Endothelial cell of umbilical vein (primary cell): ENCODE measurements at regions not wholly inside any gene's neighbourhood (a gene's known extent, or its start where the extent isn't known, plus 50 kb on each side); places are given as distances from the start of the nearest gene placed in this dataset.

Experiments used
- BruUV-seq: library from RNA; stranded (reverse); fragments of 400-500 nt; replicated peaks from 2 replicates; lab custom pipeline; 2021; lab: Mats Ljungman, UMichigan
- CTCF ChIA-PET: fragments of 300-600, 350-600 bp; sonication (Branson Sonifier 250); formaldehyde crosslinking; loops from one replicate; lab custom pipeline; 2021; ENCODE audit warnings: antibody characterized with exemption, inconsistent platforms; lab: Charles Lee
- POLR2A ChIA-PET: fragments of 300-600, 350-600 bp; sonication (Branson Sonifier 250); formaldehyde crosslinking; loops from one replicate; lab custom pipeline; 2021; ENCODE audit warnings: antibody characterized with exemption, inconsistent platforms; lab: Charles Lee
- DNase-seq: peaks from one replicate; pipeline ENCODE4 v3.0.0-alpha.2; 2011; ENCODE audit warnings: low read depth, low spot score
- FAIRE-seq: peaks from 2 replicates; lab custom pipeline; 2011; peaks lifted over from hg19 to GRCh38; lab: Jason Lieb, UNC
- H2AFZ ChIP-seq: 2 replicates; pipeline ENCODE4 v1.6.0; 2012; ENCODE audit warnings: low read depth, low read length, control low read depth, inconsistent platforms
- H3K27ac ChIP-seq: 2 replicates; pipeline ENCODE4 v1.5.1; 2011; ENCODE audit warnings: low read depth, mild to moderate bottlenecking, control low read depth, low read length, moderate library complexity; ENCODE audit not compliant: insufficient read depth
- H3K27me3 ChIP-seq, 2 experiments: 2 replicates each; pipeline versions ENCODE4 v1.6.0 to v1.6.1; 2011; ENCODE audit warnings: low read length in 2 of 2, mixed read lengths in 1 of 2; ENCODE audit not compliant: control insufficient read depth in 2 of 2, insufficient read depth in 2 of 2
- H3K36me3 ChIP-seq, 2 experiments: 2 replicates in 1 of 2; 3 replicates in 1 of 2; pipeline ENCODE4 v1.5.1; 2011; ENCODE audit warnings: low read length in 2 of 2, mild to moderate bottlenecking in 1 of 2, moderate library complexity in 1 of 2; ENCODE audit not compliant: control insufficient read depth in 2 of 2, insufficient read depth in 2 of 2; ENCODE audit errors: extremely low read depth in 1 of 2
- H3K4me1 ChIP-seq: 3 replicates; pipeline ENCODE4 v1.5.1; 2011; ENCODE audit warnings: mild to moderate bottlenecking, low read length; ENCODE audit not compliant: control insufficient read depth, insufficient read depth; ENCODE audit errors: extremely low read depth
- H3K4me2 ChIP-seq: 2 replicates; pipeline ENCODE4 v1.6.1; 2011; ENCODE audit warnings: low read length, control low read depth, mixed read lengths; ENCODE audit not compliant: insufficient read depth
- H3K4me3 ChIP-seq, 3 experiments: fragments of 200-600 bp in 1 of 3; sonication (generic), shearing (Covaris generic) in 1 of 3; replicated peaks in 1 of 3; 2 replicates each; pipeline ENCODE4 v1.5.1; 2011 to 2016; ENCODE audit warnings: control low read depth in 3 of 3, low read length in 3 of 3, mild to moderate bottlenecking in 2 of 3, inconsistent platforms in 1 of 3, low read depth in 1 of 3, moderate library complexity in 1 of 3; ENCODE audit not compliant: insufficient read depth in 1 of 3
- H3K79me2 ChIP-seq: 2 replicates; pipeline ENCODE4 v1.6.0; 2012; ENCODE audit warnings: low read length, inconsistent platforms; ENCODE audit not compliant: control insufficient read depth, insufficient read depth
- H3K9ac ChIP-seq: replicated peaks from 2 replicates; pipeline ENCODE3; 2011; ENCODE audit warnings: low read length, control low read depth; ENCODE audit not compliant: insufficient read depth; ENCODE audit errors: extremely low read depth
- H3K9me1 ChIP-seq: replicated peaks from 3 replicates; pipeline ENCODE4 v1.6.0; 2011; ENCODE audit warnings: mild to moderate bottlenecking, low read length; ENCODE audit not compliant: control insufficient read depth, insufficient read depth; ENCODE audit errors: extremely low read depth
- H3K9me3 ChIP-seq: replicated peaks from 2 replicates; pipeline ENCODE4 v1.5.1; 2012; ENCODE audit warnings: low read length, inconsistent platforms; ENCODE audit not compliant: control insufficient read depth, insufficient read depth
- H4K20me1 ChIP-seq: replicated peaks from 2 replicates; pipeline ENCODE3; 2011; ENCODE audit warnings: mild to moderate bottlenecking, low read length; ENCODE audit not compliant: control insufficient read depth, insufficient read depth; ENCODE audit errors: extremely low read depth
- CTCF ChIP-seq, 2 donors: IDR thresholded peaks; 1 replicate in 1 of 2; 2 replicates in 1 of 2; pipeline ENCODE4 v1.5.1; 2011; ENCODE audit warnings: low read length in 2 of 2, mild to moderate bottlenecking in 2 of 2, moderate library complexity in 2 of 2, control low read depth in 1 of 2, inconsistent platforms in 1 of 2, low read depth in 1 of 2; ENCODE audit not compliant: insufficient read depth in 1 of 2; ENCODE audit errors: extremely low read depth in 1 of 2
- EZH2 ChIP-seq: IDR thresholded peaks from 2 replicates; pipeline ENCODE4 v1.6.1; 2012; ENCODE audit warnings: borderline replicate concordance, low read depth, mild to moderate bottlenecking, moderate library complexity, low read length, inconsistent platforms; ENCODE audit not compliant: severe bottlenecking
- FOS ChIP-seq: IDR thresholded peaks from 2 replicates; pipeline ENCODE4 v1.6.1; 2011; ENCODE audit warnings: mild to moderate bottlenecking, low read length, moderate library complexity, borderline replicate concordance; ENCODE audit not compliant: insufficient read depth
- GATA2 ChIP-seq: IDR thresholded peaks from 2 replicates; pipeline ENCODE4 v1.7.0; 2011; ENCODE audit warnings: low read depth, mild to moderate bottlenecking, moderate library complexity, mixed read lengths, low read length; ENCODE audit not compliant: insufficient read length, insufficient read depth
- JUN ChIP-seq: IDR thresholded peaks from 2 replicates; pipeline ENCODE4 v1.6.1; 2011; ENCODE audit warnings: borderline replicate concordance, low read depth; ENCODE audit not compliant: insufficient read length, insufficient read depth
- MAX ChIP-seq: IDR thresholded peaks from 2 replicates; pipeline ENCODE4 v1.6.1; 2011; ENCODE audit not compliant: insufficient read depth, insufficient read length
- MYC ChIP-seq: IDR thresholded peaks from one replicate; pipeline ENCODE4 v1.6.1; 2011; ENCODE audit warnings: mild to moderate bottlenecking, low read depth, low read length
- POLR2A ChIP-seq: IDR thresholded peaks from 2 replicates; pipeline ENCODE4 v1.6.1; 2012; ENCODE audit warnings: low read depth, mild to moderate bottlenecking, control low read depth, low read length
- POLR2AphosphoS5 ChIP-seq: IDR thresholded peaks from 2 replicates; pipeline ENCODE4 v1.6.1; 2012; ENCODE audit warnings: low read depth, mild to moderate bottlenecking, control low read depth, low read length, moderate library complexity; ENCODE audit not compliant: insufficient read depth
- dilution Hi-C: fragments of 300-500 bp; cut with MboI; formaldehyde crosslinking; loops from one replicate; pipeline ENCODE4 v1.15.0; 2019; ENCODE audit warnings: low sequenced_read_pairs; ENCODE audit not compliant: extremely low pct_ligation_motif_present
- intact Hi-C: fragments of 100-400 bp; cut with micrococcal nuclease; formaldehyde crosslinking; loops from one replicate; pipeline ENCODE4 v1.10.0; 2022

- H2AFZ ChIP-seq = no peak overlapping the region
- intact Hi-C loops (no loop called here), dilution Hi-C loops (no loop called here)
- no peak overlapping the region for H3K4me2 ChIP-seq
- no peak overlapping the region for H3K4me3 ChIP-seq
- DNase-seq = no peak
- POLR2A ChIA-PET = no interaction called here
- H3K27me3 ChIP-seq = no peaks in the 10 kb centered on the region
- no peak for FAIRE-seq
- BruUV-seq = no TSS peak
- no peaks in the 10 kb centered on the region for H3K9me3 ChIP-seq
- H3K4me1 ChIP-seq = peaks cover 12% of the 10 kb centered on the region
- no peaks in the 10 kb centered on the region for H4K20me1 ChIP-seq
- TF ChIP-seq JUN (no peak), FOS (no peak), MYC (no peak), EZH2 (no peak), GATA2 (no peak), POLR2AphosphoS5 (no peak), MAX (no peak), CTCF (IDR thresholded peaks at IDR 0.05; ENCODE audit: extremely low read depth in 1 of 2, insufficient read depth in 1 of 2, low read depth in 1 of 2, low read length in 2 of 2) (no peak), POLR2A (no peak)
- no peaks in the 10 kb centered on the region for H3K79me2 ChIP-seq
- no peaks in the 10 kb centered on the region for H3K36me3 ChIP-seq
- CTCF ChIA-PET = interaction anchor here (1.5 kb wide), 1 partner anchor 12 kb away, joined by 5 read pairs; no protein-coding TSS in a partner anchor
- H3K27ac ChIP-seq = no peak overlapping the region
- H3K9me1 ChIP-seq = no peaks in the 10 kb centered on the region
- H3K9ac ChIP-seq = no peak overlapping the region
Measured at GRCh38 chr18:70985948-70986347, 697.1 kb downstream of the SOCS6 start.
